ENCODE measurements at regions not wholly inside any gene's neighbourhood (a gene's known extent, or its start where the extent isn't known, plus 50 kb on each side); places are given as distances from the start of the nearest gene placed in this dataset.
"Not testable (repeated sequence)": the region's sequence is repeated elsewhere in the genome, so short reads cannot be mapped to it uniquely, and the experiment has no call there.

DNA sequence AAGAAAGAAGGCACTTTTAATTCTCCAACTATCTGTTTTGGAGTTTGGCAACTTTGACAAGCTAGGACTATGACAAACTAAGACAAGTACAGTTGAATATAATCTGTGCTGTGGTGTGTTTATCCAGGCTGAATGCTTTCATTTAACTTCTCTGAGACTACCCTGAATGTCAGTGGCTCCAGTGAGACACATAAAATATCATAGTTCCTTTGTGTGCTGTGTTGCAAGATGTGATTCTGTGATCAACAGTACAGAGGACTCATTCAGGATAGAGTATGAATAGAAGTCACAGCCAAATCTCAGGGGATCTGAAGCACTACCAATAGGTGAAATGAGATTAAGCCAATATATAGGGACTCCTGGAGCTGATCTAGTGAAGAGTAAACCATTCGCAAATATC, 876.9 kb upstream of the FBXO33 start:
- no peak for DNase-seq (ENCODE audit: low read depth in 1 of 2, low spot score in 1 of 2)

DNA sequence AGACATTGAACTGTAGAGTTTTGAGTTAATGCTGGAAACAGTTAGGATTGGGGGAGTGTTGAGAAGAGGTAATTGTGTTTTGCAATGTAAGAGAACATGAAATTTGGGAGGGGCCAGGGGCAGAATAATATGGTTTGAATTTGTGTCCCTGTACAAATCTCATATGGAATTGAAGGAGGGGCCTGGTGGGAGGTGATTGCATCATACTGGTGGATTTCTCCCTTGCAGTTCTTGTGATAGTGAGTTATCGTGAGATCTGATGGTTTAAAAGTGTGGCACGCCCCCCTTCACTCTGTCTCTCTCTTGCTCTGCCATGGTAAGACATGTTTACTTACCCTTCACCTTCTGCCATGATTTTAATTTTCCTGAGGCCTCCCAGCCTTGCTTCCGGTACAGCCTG, 876.0 kb upstream of the FBXO33 start:
- no peak for DNase-seq (ENCODE audit: low read depth in 1 of 2, low spot score in 1 of 2)

DNA sequence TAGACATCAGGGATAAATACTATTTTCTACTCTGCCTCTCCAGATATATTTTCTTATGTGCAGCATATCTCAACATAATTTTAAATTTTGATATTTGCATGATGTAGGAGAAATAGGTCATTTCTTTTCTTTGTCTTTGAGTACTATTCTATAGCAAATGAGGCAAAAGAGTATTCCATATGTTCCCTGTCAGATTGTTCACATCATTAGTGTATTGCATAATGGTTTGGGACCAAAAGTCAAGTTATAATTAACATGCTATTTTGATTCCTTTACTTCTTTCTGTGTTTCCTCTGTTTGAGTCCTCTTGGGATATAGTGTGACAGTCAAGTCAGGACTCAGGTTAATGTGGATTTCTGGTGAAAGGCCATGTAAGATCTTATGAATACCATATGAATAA, 864.6 kb upstream of the FBXO33 start:
- DNase-seq (ENCODE audit: low read depth in 1 of 2, low spot score in 1 of 2) = no peak

DNA sequence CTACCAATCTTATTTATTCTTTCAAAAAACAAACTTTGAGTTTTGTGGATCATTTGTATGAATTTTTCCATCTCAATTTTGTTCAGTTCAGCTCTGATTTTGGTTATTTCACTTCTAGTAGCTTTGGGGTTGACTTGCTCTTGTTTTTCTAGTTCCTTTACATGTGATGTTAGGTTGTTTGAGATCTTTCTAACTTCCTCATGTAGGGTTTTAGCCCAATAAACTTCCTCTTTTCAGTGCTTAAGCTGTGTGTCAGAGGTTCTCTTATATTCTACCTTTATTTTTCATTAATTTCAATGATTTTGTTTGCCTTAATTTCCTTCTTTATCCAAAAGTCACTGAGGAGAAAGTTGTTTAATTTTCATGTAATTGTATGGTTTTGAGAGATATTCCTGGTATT, 860.4 kb upstream of the FBXO33 start:
- DNase-seq (ENCODE audit: low read depth in 1 of 2, low spot score in 1 of 2) = no peak

DNA sequence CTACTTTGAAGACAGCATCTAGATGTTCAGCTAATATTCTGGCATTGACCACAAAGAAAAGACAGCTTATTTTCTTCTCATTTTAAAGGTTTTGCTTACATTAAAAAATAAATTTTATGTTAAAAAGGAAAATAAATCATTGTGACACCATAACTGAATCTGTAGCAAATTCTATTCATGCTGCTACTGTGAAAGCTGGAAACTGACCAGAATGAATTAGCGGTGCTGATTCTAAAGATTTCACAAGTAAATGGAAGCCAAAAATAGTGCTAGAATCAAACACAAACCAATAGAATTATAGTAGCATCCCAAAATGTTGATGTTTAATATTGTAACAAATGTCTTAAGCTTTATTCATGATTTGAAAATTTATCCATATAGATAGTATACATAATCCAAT, 850.0 kb upstream of the FBXO33 start:
- no peak for DNase-seq (ENCODE audit: low read depth in 1 of 2, low spot score in 1 of 2)

DNA sequence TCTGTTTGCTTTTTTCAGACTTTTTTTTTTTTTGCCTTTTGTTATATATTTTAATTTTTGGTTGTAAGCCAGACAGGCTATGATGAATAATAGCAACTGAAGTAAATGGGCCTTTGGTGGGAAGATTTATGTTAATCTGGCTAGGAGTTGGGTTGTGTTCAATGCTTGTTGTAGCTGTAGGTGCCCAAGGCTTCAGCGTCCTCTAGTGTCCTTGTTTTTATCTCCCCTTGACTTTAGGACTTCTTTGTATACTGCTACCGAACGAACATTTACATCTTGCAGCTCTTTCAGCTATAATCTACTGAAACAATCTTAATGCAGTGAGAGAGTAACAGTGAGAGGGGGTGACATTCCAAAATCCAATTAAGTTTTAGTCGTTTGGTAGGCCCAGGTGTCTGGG, 848.4 kb upstream of the FBXO33 start:
- no peak for DNase-seq (ENCODE audit: low read depth in 1 of 2, low spot score in 1 of 2)

DNA sequence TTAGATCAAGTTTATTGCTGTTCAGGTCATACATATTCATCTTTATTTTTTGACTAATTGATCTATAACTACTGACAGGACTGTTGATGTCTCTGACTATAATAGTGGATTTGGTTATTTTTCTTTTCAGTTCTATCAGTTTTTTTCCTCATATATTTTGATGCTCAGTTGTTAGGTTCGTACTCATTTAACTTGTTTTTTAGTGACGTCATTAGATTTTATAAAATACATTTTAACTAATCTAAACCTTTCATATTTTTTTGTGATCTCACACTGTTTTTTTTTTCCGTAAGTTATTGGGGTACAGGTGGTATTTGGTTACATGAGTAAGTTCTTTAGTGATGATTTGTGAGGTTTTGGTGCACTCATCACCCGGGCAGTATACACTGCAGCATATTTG, 841.2 kb upstream of the FBXO33 start:
- DNase-seq (ENCODE audit: low read depth in 1 of 2, low spot score in 1 of 2) = no peak

DNA sequence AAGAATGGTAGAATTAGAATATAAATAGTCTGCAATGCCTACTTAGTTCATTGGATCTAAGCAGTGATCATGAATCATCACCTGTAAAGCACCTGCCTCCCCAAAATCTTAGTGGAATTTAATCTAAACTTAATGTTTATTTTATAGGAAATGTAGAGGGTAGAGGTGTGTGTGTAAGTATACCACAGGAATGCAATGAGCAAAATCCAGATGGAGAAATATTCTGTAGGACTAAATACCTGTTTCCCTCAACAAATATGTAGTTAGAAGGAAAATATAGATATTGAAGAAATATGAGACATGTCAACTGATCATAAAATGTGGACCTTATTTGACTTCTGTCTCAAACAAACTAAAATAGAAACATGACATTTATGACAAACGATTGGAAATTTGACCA, 839.2 kb upstream of the FBXO33 start:
- DNase-seq (ENCODE audit: low read depth in 1 of 2, low spot score in 1 of 2) = no peak

DNA sequence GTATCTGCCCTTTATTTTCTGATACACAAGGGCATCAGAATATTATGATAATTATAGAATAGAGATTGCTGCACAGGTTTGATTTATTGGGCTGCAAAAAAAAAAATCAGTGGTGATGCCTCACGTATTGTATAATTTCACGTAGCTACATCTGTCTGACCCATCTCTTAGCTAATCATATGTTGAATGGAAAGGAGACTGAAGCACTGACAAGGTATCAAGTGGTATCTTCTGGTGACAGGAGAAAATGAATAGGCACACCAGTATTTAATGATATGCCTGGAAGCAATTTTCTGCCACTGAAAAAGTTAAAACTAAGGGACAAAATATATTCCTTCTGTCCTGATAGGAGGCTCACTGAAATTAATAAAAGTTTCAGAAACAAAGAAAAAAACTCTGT, 837.2 kb upstream of the FBXO33 start:
- no peak for DNase-seq (ENCODE audit: low read depth in 1 of 2, low spot score in 1 of 2)

DNA sequence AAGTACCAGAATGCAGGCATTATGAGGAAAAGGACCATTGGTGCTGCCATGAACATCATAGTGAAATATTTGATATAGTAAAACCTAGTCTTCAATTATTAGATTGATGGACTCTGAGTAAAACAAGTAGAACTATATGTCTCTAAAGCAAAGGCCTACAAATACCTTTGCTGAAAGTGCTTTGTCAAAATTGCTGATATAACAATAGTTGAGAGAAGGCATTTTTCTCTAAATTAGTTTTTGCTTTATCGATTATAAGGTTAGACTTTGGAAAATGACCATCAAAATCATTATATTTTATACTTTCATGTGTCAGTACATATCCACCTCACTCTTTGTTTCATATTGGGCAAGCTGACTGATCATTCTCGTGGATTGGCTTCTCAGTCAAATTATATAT, 836.0 kb upstream of the FBXO33 start:
- DNase-seq (ENCODE audit: low read depth in 1 of 2, low spot score in 1 of 2) = no peak

DNA sequence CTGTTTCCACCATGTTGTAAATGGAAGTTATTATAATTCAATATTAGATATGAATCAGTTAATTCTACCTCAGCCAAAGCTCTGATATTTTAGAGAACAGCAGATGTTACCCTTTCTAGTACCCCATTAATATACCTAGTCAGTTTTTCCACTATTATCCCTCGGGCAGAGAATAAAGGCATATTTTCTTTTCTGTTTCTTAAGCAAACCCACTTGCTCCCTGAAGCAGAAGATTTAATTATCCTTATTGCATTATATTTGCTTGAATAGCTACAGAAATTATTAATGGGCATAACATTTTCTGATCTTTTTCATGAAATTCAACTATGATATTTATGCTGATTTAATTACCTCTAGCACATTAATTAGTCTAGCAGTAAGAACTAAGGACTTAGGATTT, 832.9 kb upstream of the FBXO33 start:
- no peak for DNase-seq (ENCODE audit: low read depth in 1 of 2, low spot score in 1 of 2)

DNA sequence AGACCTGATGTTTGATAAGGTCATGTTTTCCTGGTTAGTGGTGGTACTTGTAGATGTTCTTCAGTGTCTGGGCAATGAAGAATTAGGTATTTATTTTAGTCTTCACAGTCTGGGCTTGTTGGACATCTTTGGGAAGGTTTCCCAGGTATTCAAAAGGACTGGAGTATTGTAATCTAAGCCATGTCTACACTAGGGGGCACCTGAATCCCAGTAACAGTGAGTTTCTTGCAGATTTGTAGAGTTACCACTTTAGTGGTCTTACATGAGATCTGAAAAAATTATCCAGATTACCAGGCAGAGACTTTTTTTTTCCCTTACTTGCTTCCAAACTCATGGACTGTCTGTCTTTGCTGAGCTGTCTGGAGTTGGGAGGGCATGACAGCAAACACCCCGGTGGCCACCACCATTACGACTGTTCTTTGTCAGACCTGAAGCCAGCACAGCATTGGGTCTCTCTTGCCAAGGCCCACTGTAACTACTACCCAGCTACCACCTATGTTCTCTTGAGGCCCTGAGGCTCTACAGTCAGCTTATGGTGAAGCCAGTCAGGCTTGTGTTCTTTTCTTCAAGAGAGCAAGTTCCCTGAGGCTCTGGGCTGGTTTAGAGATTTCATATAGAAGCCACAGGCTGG, 820.7 kb upstream of the FBXO33 start:
- DNase-seq (ENCODE audit: low read depth in 1 of 2, low spot score in 1 of 2) = no peak

DNA sequence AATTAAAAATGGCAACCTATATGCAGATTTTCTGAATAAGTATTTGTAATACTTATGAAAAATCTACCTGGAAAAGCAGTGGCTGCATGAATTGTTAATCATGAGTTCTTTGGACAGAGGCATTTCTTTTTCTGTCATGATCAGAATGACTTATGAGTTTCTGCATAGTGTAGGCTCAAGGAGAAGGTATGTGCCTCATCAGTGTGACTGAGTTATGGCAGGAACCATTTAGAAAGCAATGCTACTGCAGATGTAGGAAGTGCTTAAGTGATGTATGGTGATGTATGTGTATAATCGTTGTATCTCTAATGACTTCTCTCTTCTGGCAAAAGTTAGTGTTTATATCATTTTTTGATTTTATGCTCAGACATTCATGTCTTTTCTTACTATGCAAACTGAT, 816.4 kb upstream of the FBXO33 start:
- DNase-seq (ENCODE audit: low read depth in 1 of 2, low spot score in 1 of 2) = no peak

DNA sequence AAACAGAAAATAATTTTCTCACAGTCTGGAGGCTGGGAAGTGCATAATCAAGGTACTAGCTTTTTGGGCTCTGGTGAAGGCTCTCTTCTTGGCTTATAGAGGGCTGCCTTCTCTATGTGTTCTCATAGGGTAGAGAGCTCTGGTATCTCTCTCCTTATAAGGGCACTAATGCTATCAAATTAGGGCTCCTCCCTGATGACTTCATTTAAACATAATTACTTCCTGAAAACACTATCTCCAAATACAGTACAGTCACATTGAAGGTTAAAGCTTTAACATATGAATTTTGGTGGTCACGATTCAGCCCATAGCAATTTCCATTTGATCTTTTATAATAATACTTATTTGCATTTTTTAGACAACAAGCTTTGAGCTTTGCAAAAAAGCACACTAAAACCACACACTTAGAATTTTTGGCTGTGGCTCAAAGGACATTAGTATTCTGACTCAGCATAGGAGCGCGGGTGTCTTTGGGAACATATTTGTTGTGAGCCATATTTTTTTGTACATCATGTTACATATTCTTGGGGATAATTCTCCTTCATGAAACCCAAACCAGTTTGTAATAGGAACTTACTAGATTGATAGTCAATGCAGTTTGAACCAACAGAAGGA, 808.1 kb upstream of the FBXO33 start:
- no peak for DNase-seq (ENCODE audit: low read depth in 1 of 2, low spot score in 1 of 2)

DNA sequence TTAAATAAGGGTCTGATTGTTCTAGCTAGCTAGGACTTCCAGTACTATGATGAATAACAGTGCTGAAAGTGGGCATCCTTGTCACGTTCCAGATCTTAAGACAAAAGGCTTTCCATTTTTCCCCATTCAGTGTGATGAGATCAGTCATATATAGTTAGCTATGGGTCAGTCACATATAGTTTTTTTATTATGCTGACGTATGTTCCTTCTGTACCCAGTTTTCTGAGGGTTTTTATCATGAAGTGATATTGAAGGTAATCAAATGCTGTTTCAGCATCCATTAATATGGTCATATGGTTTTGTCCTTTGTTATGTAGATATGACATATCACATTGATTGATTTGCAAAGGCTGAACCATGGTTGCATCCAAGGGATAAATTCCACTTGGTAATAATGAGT, 800.1 kb upstream of the FBXO33 start:
- DNase-seq (ENCODE audit: low read depth in 1 of 2, low spot score in 1 of 2) = no peak

DNA sequence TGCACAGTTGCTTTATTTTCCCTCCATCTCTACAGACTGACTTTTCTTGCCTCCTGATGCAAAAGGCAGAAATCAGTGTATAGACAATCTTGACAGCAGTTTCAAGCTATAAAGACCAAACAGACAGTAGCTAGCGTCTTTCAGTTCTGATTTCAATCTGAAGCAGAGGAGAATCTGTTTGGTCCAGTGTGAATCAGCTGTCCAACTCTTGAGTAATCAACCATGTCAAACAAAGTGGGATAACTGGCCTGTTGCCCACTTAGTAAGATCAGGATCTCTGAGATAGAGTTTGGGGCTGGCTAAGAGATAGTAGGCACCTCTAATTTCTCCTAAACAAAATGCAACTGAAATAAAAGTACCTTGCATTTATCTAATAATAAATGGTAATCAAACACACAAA, 797.4 kb upstream of the FBXO33 start:
- DNase-seq (ENCODE audit: low read depth in 1 of 2, low spot score in 1 of 2) = no peak

DNA sequence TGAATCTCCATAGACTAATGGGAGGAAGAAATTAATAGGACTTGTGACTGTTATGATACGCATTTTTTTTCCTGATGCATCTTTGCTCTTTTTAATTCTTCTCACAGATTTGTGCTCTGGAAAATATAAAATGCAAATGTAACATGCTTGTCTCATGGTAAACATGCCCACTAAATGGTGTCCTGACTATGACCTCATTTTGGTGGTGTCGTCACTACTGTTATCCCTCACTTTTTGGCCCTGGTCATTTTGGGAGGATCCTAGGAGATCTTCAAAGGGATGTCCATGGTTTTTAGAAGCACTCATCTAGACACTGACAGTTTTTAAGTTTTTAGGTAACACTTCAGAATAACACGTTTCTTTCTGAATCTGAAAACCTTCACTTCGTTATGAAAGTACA, 790.8 kb upstream of the FBXO33 start:
- DNase-seq (ENCODE audit: low read depth in 1 of 2, low spot score in 1 of 2) = no peak

DNA sequence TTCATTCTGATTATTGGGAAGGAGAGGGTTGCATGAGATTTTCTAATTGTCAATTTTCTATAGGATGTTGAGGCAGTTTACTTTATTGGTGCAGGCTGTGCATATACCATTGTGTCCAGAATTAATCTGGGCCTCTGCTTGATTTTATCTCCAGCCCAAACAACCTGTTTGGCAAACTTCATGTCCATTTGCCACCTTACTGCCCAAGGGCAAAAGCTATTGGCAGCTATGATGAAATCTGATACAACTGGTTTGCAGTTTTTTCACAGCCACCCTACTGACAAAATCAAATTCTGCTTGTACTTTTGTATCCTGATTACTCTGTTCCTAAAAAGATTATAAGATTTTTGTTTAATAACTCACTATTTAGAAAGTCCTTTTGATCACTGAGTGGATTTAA, 789.2 kb upstream of the FBXO33 start:
- no peak for DNase-seq (ENCODE audit: low read depth in 1 of 2, low spot score in 1 of 2)

DNA sequence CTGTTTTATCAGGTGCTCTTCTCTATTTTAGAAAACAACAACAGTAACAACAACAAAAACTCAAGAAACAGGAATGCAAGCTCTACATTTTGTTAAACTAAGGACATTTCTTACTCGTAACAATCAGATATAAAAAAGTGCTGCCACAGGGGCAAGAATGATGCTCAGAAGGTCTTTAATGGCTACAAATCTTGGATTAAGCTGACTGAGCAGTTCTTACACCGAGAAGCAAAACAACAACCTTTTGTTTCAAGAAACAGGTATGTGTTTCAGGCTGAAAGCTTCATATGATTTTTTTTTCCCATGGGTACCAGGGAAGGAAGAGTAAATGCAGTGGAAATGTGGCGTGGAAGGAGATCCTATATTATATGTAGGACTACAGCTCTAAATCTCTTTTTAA, 786.8 kb upstream of the FBXO33 start:
- DNase-seq (ENCODE audit: low read depth in 1 of 2, low spot score in 1 of 2) = no peak

DNA sequence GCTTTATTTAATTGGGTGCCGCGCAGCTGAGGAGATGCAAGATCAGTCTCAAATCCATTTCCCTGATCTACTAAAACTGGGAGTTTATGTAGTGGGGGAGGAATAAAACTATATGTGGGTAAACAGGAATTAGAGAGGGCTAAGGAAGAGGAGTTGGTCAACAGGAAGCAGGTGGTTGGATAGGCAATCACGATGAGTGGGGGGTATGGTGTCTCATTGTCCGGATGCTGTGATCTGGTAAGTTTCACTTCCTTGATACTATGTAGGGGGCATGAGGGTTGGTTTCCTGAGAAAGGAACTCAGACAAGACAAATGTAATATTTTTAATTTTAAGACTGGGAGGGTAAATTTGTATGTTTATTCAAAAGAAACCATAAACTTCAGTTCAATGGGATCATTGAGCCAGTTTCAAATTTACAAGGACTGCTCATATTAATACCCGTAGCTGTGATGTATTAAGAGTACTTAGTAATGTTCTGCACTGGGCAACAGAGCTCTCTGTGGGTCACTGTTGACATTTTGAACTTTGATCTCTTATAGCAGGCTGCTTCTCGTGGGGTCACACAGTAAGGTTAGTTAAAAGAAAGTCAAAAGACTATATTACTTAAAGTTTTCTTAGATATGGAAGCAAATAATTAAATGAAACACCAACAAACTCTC, 786.2 kb upstream of the FBXO33 start:
- DNase-seq (ENCODE audit: low read depth in 1 of 2, low spot score in 1 of 2) = no peak

DNA sequence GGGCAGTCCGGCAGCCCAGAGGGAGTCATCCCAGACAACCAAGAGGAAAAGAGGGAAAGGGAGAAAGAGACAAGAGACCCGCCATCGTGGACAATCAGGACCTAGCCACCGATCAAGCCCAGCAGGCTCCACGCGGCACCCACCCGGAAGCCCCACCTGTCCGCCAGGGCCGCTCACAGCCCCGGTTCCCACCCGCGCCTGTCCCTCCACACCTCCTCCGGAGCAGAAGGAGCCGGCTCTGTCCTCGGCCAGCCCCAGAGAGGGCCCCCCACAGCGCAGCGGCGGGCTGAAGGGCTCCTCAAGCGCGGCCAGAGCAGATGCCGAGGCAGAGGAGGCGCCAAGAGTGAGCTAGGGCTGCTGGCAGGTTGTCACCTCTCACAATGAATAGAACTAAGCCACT, 784.7 kb upstream of the FBXO33 start:
- DNase-seq (ENCODE audit: low read depth in 1 of 2, low spot score in 1 of 2) = no peak

DNA sequence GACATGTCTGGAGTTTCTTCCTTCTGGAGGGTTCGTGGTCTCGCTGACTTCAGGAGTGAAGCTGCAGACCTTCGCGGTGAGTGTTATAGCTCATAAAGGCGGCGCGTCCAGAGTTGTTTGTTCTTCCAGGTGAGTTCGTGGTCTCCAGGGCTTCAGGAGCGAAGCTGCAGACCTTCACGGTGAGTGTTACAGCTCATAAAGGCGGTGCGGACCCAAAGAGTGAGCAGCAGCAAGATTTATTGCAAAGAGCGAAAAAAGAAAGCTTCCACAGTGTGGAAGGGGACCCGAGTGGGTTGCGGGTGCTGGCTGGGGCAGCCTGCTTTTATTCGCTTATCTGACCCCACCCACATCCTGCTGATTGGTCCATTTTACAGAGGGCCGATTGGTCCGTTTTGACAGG, 784.2 kb upstream of the FBXO33 start:
- DNase-seq (ENCODE audit: low read depth in 1 of 2, low spot score in 1 of 2) = not testable (repeated sequence)

DNA sequence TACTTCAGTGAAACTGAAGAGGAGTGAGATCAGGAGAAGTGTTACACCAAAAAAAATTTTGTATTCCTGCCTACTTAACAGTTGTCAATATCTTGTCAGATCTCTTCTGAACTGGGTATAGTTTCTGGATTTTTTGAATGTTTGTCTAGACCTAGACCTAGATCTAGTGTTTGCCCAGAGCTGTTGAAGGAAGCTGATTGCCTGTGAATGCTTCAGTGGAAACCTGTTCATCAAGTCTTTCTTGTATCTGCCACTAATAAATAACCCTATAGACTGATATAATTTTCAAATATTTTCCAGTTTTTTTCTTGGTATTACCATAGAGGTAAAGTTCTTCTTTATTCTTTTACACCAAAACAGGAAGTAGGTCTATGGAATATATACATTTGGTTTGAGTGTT, 781.5 kb upstream of the FBXO33 start:
- DNase-seq (ENCODE audit: low read depth in 1 of 2, low spot score in 1 of 2) = no peak

Data from activated CD4-positive, alpha-beta T cell treated with anti-CD3 and anti-CD28 coated beads, Interleukin-2, amount 50 U/mL, for 24 hours (primary cell).